GM12874 (cell line): ENCODE measurements at regions not wholly inside any gene's neighbourhood (a gene's known extent, or its start where the extent isn't known, plus 50 kb on each side); places are given as distances from the start of the nearest gene placed in this dataset.

Source experiments
- CTCF ChIP-seq: IDR thresholded peaks from 2 replicates; pipeline ENCODE4 v1.5.1; 2011; ENCODE audit warnings: low read depth, mild to moderate bottlenecking, control low read depth, low read length, moderate library complexity; ENCODE audit not compliant: insufficient read depth

GRCh38 chr6:43897571-43898302 lies 127.7 kb downstream of the VEGFA start:
- no peak for TF ChIP-seq CTCF

GRCh38 chr6:43896329-43897255 lies 126.6 kb downstream of the VEGFA start:
- no peak for TF ChIP-seq CTCF

GRCh38 chr6:43895656-43896328 lies 125.8 kb downstream of the VEGFA start:
- TF ChIP-seq CTCF, result no peak

- TF ChIP-seq CTCF, result no peak
These were observed 123.1 kb downstream of the VEGFA start for GRCh38 chr6:43893073-43893472.

GRCh38 chr6:43891072-43891870 lies 121.3 kb downstream of the VEGFA start:
- TF ChIP-seq CTCF, result no peak

- no peak for TF ChIP-seq CTCF
These were observed 120.4 kb downstream of the VEGFA start for GRCh38 chr6:43890197-43891062.
